ENCODE measurements at regions not wholly inside any gene's neighbourhood (a gene's known extent, or its start where the extent isn't known, plus 50 kb on each side); places are given as distances from the start of the nearest gene placed in this dataset.
"Not testable (repeated sequence)": the region's sequence is repeated elsewhere in the genome, so short reads cannot be mapped to it uniquely, and the experiment has no call there.

DNA sequence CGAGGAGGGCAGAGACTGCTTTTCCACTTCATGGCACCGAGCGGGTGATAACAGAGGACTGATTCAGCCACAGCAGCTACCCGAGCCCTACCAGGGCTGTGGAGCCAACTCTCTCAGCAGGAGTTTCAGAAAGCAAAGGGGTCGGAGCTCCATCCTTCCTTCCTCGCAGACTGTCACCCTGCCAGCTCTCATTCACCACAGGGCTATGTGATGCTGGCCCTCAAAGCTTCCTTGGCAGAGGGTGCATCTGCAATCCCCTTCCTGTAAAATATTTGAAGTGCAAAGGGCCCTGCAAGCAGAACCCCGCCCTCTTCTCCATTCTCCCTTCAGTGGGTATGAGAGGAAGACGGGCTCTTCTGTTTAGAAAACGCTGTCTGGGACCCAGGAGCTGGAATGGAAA is 105.3 kb upstream of the LYZL2 start:
- DNase-seq (ENCODE audit: low spot score): no peak

DNA sequence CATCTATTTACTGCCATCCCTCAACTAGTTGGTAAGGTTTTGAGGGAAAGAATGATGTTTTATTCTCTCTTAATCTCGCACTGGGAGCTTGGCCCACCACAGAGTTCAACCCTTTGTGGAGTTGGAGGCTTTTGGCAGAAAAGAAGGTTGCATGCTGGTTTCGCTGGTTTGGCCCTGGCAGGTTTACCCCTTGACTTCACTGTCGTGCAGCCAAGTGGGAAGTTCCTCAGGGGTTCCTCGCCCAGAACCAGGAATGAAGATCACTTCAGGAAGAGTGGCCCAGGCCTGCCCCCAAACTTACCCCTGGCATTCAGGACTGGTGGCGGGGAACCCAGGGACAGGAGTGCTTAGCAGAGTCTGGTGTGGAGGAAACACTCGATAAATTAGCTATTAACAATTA is 103.1 kb upstream of the LYZL2 start:
- DNase-seq (ENCODE audit: low spot score): no peak

DNA sequence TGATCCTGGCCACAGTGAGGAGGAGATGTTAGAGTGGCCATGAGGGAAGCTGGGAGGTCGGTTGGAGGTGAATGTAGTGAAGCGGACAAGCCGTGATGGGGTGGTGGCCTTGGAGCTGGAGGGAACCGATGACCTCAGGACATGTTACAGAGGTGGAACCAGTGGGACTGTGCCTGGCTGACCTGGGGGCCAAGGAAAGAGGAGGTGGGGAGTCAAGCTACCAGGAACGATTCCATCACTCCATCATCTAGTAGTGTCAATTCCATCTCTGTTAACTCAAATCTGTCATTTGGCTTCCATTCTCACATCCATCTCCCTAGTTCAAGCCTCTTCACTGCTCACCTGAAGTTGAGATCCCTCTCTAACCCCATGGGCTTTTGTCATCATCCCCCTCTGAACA is 102.4 kb upstream of the LYZL2 start:
- DNase-seq (ENCODE audit: low spot score): no peak

DNA sequence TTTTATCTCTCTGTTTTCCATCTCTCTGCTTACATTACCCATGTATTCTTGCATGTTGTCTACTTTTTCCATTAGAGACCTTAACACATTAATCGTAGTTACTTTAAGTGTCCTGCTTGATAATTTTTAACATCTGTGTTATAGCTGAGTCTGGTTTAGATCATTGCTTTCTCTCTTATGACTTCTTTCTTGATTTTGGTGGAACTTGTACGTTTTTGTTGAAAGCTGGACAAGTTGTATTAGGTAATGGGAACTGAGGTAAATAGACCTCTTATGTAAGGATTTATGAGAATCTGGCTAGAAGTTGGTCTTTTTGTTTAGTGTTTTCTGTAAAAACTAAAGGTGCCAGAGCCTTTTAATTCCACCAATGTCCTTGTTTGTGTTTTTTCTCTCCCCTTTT is 100.8 kb upstream of the LYZL2 start:
- no peak for DNase-seq (ENCODE audit: low spot score)

DNA sequence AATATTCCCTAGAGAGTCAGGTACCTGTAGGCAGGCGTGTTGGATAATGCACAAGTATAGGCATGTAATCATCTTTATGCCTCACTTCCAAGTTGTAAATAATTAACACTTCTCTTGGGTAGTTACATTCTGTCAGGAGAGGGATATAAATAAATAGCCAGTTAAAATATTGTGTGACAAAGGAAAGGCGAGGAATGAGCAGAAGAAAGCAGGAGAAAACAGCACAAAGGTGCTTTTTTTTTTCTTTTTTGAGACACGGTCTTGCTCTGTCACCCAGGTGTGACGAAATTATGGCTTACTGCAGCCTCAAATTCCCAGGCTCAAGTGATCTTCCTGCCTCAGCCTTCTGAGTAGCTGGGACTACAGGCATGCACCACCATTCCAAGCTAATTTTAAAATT is 99.2 kb upstream of the LYZL2 start:
- no peak for DNase-seq (ENCODE audit: low spot score)

DNA sequence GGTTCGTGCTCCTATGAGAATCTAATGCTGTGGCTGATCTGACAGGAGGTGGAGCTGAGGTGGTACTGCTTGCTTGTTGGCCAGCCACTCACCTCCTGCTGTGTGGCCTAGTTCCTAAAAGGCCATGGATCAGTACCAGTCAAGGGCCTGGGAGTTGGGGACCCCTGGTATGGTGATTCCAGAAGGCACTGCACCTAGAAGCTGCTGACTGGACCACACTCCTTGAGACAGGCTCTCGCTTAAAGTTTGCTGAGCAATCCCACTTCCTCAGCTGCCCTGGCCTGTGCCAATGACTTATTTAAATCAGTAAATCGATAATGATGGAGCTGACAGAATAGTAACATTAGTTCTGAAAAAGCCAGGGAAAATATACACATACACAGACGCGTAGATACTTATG is 98.6 kb upstream of the LYZL2 start:
- no peak for DNase-seq (ENCODE audit: low spot score)

DNA sequence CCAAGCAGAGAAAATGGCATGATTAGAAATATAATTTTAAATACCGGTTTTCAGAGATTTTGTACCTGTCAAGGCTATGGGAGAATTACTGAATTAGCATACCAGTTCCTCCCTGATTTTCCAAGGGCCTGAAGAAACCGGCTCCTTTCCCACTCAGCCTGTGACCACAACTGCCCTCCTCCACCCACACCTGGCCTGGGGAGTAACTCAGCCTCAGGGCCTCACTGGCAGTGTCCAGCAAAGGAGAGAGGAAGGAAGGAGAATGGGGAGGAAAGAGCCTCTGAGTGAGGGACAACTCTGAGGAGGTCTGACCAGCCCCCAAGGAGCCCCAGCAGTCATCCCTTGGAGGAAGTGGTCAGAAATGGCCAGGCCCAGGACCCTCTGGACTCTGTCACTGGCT is 98.0 kb upstream of the LYZL2 start:
- DNase-seq (ENCODE audit: low spot score): no peak

DNA sequence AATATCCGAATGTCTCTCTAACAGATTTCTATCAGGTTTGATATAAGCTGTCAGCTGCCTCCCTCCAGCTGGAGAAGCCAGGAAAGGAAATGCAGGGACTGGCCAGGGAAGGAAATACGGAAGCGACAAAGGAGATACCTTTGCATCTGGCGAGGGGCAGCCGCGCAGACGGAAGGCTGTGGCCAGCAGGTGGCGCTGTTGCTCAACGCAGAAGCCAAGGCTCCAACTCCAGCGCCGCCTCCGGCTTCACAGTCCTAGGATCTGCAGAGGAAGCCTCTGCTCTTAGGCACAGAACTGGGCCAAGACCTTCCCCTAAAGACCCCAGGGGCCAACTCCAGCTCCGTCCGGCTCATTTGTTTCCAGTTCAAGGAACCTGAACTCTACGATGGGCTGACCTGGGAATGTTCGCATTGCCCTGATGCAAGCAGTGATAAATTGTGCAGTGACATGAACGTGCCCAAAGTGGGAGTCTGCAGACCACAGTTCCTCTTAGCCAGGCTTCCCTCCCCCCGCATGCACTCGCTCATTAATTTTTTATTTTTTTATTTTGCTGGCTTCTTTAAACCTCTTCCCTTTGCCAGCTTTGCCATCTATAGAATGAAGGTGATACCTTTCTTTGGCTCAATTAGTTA is 97.3 kb upstream of the LYZL2 start:
- DNase-seq (ENCODE audit: low spot score): peak; percentile 53

DNA sequence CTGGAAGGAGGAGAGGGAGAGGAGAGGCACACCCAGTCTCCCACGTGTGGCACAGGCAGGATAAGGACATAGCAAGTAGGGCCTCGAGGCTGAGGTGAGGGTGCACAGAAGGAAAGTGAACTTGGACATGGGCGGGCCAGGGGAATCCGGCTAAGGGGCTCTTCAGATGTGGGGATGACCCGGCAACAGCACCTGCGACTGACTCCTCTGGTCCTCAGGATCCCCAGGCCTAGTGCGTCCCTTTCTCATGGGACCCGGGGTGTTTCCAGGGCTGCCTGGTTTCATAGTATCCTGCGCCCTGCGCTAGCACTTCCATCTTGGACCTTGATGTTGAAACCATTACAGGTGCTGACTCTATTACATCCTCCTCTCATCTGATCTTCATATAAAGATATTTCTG is 96.1 kb upstream of the LYZL2 start:
- DNase-seq (ENCODE audit: low spot score): no peak

DNA sequence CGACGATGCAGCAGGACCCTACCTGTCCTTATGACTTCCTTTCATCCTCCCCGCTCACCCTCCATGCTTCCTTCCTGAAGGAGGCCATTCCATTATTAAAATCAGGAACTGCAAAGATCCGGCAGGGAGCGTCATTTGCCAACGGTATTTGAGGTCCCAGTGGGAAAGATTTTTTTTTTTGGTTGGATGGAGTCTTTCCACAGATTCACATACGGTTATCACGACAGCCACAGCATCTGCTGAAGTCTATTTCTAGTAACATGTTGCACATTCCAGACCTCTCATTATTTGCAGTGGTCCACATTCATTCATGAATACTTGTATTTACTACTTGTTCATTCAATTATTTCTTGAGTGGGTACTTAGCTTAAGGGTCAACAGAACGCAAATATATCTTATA is 94.7 kb upstream of the LYZL2 start:
- DNase-seq (ENCODE audit: low spot score): no peak

DNA sequence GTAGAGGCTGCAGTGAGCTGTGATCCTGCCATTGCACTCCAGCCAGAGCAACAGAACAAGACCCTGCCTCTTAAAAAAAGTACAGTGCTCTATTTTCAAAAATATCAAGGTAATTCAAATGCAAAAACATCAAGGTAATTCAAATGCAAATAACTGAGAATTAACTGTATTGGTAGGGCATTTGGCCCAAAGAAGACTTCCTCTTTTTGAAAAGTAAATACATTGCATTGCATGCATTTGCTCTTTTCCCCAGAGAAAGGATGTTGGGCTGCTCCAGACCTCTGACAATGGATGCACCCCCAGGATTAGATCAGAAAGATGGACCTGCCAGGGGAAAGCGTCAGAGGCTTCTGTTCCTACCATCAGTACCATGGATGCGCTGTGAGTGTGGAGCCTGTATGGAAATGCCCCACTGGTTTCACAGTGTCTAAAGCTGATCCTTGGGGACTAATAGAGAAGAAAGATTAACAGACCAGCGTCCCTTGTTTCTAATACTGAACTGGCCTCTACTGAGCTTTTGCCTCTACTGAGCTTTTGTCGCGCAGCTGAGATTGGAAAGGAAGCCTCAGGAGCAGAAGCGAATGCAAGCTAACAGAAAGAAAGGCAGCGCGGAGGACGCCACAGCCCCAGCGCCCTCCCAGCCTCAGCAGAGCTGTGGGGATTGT is 93.5 kb upstream of the LYZL2 start:
- DNase-seq (ENCODE audit: low spot score): no peak

DNA sequence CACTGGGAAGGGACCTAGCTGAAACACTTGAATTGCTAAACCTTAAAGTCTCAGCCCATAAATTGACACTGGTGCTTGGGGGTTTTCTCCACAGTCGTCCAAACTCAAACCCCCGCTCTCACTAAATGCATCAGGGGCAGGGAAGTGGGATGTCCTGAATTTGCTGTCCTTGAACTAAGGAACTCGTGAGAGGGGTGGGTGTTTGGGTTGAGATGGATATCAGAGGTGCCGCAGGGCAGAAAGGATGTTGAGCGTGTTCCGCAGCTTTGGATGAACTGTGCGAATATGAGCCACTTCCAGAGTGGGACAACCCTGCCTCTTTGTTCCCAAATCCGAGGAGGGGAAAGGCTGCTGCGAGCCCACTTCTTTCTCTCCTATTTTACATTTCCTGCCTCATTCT is 90.3 kb upstream of the LYZL2 start:
- no peak for DNase-seq (ENCODE audit: low spot score)

DNA sequence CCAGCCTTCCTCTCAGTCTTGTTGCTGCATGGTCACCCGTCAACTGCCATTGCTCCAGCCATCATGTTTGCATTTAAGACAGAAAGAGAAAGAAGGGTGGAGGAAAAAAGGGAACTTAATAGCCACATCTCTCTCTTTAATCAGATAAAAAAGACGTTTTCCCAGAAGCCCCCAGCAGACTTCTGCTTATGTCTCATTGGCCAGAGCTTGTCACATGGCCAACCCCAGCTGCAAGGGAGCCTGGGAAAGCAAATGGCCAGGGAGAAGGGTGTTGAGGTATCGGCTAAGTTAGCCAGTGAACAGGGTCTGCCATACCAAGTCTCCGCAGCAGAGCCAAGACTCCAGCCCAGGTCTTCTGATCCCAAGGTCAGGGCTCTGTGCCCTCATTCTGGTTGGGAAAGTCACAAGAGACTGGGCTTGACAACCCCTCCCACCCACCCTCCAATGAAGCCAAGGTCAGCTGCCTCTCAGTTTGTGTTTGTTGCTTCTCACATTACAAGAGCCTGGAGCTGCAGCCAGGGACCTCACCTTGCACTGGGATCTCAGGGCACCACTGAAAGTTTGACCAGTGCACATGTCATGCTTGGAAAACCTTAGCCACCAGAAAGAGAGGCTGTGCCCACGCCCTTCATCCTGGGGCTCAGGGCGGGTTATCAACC is 80.3 kb upstream of the LYZL2 start:
- no peak for DNase-seq (ENCODE audit: low spot score)

DNA sequence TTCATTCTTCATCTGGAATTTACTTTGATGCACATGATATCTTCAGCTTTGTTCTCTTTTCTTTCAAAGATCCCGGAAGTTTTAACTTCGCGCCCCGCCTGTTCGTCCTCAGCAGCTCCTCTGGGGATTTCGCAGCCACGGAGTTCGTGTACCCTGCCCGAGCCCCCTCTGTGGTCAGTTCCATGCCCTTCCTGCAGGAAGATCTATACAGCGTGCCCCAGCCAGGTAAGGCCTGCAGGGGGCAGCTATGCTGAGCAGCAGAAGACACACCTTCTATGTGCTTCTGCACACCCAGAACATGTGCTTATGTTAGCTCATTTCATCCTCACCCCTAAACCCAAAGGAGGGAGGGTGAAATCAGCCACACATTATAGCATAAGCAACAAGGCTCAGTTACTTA is 79.7 kb upstream of the LYZL2 start:
- DNase-seq (ENCODE audit: low spot score): no peak

DNA sequence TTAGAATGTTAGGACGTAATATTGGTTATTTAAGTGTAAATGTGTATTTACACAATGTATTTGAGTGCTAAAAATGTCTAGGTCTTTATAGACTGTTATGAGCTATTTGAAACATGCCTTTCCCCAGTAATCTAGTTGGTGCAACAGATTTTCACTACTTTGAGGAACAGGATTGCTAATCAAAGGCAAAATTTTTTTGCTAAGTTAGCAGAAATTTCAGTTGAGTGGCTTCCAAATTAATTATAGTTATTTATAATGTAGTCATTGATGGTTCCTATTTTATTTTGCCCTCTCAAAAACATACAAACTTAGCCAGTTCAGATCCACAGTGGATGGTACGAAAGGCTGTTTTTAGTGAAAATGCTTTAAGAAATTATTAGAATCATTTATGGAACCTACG is 78.7 kb upstream of the LYZL2 start:
- DNase-seq (ENCODE audit: low spot score): no peak

DNA sequence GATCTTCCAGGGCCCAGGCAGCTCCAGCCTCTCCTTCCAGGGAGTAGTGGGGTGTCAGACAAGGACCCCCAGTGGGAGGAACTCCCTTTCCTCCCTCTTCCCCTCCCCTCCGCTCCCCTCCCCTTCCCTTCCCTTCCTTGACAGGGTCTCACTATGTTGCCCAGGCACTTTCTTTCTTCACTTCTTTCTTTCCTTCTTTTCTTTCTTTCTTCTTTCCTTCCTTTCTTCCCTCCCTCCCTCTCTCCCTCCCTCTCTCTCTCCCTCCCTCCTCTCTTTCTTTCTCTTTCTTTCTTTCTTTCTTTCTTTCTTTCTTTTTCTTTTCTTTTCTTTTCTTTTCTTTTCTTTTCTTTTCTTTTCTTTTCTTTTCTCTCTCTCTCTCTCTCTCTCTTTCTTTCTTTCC is 76.6 kb upstream of the LYZL2 start:
- DNase-seq (ENCODE audit: low spot score): not testable (repeated sequence)

DNA sequence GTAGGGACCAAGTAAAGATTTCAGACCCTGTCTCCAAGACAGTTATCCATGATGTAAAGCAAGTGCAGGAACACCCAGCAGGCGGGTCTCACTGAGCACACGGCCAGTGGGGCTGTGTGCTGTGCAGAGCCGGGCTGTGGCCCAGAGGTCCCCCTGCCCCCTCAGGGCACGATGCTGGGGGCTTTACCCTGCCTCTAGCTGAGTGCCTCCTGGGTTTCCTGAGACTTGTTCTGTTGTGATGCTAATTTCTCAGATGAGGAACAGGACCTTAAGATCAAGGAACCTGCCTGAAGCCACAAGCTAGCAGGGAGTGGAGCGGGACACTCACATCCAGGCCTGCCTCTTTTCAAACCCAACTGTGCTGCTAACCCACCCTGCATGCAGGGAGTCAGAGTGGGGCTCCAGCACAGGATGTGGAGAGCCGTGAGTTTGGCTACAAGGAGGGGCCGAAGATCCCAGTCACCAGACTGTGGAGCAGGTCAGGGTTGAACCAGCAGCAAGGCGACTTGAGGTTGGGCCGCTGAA is 76.1 kb upstream of the LYZL2 start:
- DNase-seq (ENCODE audit: low spot score): no peak

DNA sequence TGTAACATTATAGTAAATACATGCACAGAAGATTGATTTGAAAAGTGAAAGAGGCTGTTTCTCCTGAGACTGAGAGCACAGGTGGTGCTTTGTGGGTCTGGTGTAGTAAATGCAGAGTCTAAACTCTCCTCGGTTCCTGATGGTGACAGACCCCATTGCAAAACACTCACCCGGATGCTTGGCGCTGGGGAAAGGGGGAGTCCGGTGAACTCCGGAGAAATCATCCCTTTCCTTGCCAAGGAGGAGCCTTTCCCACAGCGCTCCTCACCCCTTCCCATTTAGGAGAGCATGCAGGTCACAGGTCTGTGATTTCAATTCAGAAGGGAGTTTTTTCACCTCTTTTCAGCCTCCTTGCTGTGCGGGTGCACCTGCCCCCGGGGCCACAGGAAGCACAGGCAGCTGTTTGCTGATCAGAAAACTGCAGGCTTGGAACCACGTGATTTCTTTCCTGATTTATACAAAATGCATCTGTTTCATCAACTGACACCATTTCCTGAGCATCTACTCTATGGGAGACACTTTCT is 75.6 kb upstream of the LYZL2 start:
- DNase-seq (ENCODE audit: low spot score): no peak

DNA sequence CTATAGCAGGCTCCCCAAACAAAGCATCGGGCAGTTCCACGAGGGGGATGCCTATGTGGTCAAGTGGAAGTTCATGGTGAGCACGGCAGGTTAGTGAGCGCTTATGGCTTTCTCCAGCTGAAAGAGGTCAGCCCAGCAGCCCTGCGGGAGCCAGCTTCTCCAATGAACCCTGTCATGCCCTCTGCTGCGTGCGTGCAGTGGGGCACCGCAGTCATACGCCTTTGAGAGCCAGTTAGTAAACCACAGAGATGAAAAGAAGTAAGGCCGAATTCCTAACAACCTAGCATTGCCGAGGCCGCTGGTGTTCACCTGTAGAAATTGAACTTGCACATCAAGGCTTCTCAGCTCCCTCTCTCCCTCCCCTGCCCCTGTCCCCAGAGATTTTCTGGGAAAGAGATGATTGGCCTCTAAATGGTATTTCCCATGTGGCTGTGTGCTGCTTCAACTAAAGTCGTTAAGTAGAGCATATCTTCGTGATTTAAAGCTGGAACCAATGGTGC is 75.1 kb upstream of the LYZL2 start:
- not testable (repeated sequence) for DNase-seq (ENCODE audit: low spot score)

DNA sequence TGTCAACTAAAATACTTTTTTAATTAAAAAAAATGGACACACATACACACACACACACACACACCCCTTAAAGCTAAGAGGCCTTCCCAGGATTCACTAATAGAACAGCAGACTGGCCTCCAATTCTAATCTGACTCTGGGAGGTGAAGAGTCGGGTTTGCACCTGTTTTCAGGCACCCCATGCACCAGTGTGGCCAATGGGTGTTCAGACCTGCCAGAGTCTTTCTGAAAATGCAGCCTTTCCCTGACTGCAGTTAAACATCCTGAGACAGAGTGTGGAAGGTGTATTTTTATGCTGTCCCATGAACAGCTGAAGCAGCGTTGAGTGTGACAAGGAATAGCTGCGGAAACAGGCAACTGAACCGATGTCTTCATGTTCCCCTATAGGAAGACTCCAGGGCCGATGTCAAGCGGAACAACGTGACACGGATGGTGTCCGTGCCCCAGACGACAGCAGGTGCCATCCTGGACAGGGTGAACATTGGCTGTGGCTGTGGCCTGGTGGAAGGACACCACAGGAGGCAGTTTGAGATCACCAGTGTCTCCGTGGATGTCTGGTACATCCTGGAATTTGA is 74.6 kb upstream of the LYZL2 start:
- no peak for DNase-seq (ENCODE audit: low spot score)

DNA sequence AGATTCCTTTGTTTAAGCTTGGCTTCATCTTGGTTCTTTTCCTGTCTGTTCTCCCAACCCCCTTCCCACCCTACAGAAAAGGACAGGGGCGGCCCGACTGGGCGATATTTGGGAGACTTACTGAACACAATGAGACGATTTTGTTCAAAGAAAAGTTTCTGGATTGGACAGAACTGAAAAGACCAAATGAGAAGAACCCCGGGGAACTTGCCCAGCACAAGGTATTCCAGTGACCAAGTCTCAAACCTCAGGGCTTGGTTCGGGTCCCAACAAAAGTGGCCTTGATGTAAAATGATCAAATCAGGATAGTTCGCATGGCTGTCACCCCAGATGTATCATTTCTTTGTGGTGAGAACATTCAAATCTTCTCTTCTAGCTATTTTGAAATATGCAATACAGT is 73.9 kb upstream of the LYZL2 start:
- DNase-seq (ENCODE audit: low spot score): not testable (repeated sequence)

DNA sequence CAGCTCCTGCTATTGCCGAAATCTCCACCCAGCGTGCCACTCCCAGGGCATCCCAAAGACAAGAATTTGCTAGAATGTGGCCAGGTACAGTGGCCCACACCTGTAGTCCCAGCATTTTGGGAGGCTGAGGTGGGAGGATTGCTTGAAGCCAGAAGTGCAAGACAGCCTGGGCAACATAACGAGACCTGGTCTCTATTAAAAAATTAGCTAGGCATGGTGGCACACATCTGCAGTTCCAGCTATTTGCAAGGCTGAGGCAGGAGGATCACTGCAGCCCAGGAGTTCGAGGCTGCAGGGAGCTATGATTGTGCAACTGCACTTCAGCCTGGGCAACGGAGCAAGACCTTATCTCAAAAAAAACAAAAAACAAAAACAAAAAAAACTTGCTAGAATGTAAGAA is 73.3 kb upstream of the LYZL2 start:
- no peak for DNase-seq (ENCODE audit: low spot score)

All from A172 (cell line).